Uterus (tissue), 2 donors: ENCODE measurements at regions not wholly inside any gene's neighbourhood (a gene's known extent, or its start where the extent isn't known, plus 50 kb on each side); places are given as distances from the start of the nearest gene placed in this dataset.

Source experiments
- POLR2A ChIP-seq, 2 donors: fragments of 450-650 bp; IDR thresholded peaks; one replicate each; pipeline ENCODE4 v1.6.1; 2016; ENCODE audit warnings: antibody characterized with exemption in 2 of 2, mild to moderate bottlenecking in 1 of 2, moderate library complexity in 1 of 2
- TF ChIP-seq, protein P1 (sequence below), 4 experiments: fragments of 200-600 bp in 2 of 4; fragments of 450-650 bp in 2 of 4; sonication (generic) in 2 of 4; IDR thresholded peaks; one replicate each; pipeline ENCODE4 v1.5.1; 2016 to 2019; ENCODE audit warnings: antibody characterized with exemption in 4 of 4, mild to moderate bottlenecking in 2 of 4, moderate library complexity in 1 of 4

- TF ChIP-seq, protein P1, sequence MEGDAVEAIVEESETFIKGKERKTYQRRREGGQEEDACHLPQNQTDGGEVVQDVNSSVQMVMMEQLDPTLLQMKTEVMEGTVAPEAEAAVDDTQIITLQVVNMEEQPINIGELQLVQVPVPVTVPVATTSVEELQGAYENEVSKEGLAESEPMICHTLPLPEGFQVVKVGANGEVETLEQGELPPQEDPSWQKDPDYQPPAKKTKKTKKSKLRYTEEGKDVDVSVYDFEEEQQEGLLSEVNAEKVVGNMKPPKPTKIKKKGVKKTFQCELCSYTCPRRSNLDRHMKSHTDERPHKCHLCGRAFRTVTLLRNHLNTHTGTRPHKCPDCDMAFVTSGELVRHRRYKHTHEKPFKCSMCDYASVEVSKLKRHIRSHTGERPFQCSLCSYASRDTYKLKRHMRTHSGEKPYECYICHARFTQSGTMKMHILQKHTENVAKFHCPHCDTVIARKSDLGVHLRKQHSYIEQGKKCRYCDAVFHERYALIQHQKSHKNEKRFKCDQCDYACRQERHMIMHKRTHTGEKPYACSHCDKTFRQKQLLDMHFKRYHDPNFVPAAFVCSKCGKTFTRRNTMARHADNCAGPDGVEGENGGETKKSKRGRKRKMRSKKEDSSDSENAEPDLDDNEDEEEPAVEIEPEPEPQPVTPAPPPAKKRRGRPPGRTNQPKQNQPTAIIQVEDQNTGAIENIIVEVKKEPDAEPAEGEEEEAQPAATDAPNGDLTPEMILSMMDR (IDR thresholded peaks at IDR 0.05), result no peak
- no peak for TF ChIP-seq POLR2A (IDR thresholded peaks at IDR 0.05)
Measured at GRCh38 chr15:38904298-38904697, 339.7 kb upstream of the RASGRP1 start.
